Activated CD4-positive, alpha-beta memory T cell treated with anti-CD3 and anti-CD28 coated beads for 36 hours (primary cell): ENCODE measurements at regions not wholly inside any gene's neighbourhood (a gene's known extent, or its start where the extent isn't known, plus 50 kb on each side); places are given as distances from the start of the nearest gene placed in this dataset.
"Not testable (repeated sequence)": the region's sequence is repeated elsewhere in the genome, so short reads cannot be mapped to it uniquely, and the experiment has no call there.

ENCODE experiments used
- CTCF ChIA-PET: fragments of 350-600 bp; sonication (Branson Sonifier 250); formaldehyde crosslinking; loops from one replicate; lab custom pipeline; 2021; ENCODE audit warnings: antibody characterized with exemption, inconsistent platforms; lab: Charles Lee
- POLR2A ChIA-PET: fragments of 350-600 bp; sonication (Branson Sonifier 250); formaldehyde crosslinking; loops from one replicate; lab custom pipeline; 2021; ENCODE audit warnings: antibody characterized with exemption; lab: Charles Lee
- DNase-seq: peaks from one replicate; pipeline ENCODE4 v3.0.0-alpha.2; 2020
- H3K27ac Mint-ChIP-seq: one replicate; pipeline ENCODE4 v1.8.0; 2021; ENCODE audit warnings: mixed read lengths
- H3K27me3 Mint-ChIP-seq: one replicate; pipeline ENCODE4 v1.8.0; 2021; ENCODE audit warnings: mixed read lengths
- H3K36me3 Mint-ChIP-seq: one replicate; pipeline ENCODE4 v1.8.0; 2021; ENCODE audit warnings: mixed read lengths
- H3K4me1 Mint-ChIP-seq: one replicate; pipeline ENCODE4 v1.8.0; 2021; ENCODE audit warnings: low read depth, mixed read lengths
- H3K4me3 Mint-ChIP-seq: one replicate; pipeline ENCODE4 v1.8.0; 2021; ENCODE audit warnings: mild to moderate bottlenecking, mixed read lengths
- H3K9me3 Mint-ChIP-seq: one replicate; pipeline ENCODE4 v1.8.0; 2021; ENCODE audit warnings: mixed read lengths
- intact Hi-C: fragments of 100-400 bp; cut with micrococcal nuclease; formaldehyde crosslinking; loops from one replicate; pipeline ENCODE4 v1.15.1; 2023

DNA sequence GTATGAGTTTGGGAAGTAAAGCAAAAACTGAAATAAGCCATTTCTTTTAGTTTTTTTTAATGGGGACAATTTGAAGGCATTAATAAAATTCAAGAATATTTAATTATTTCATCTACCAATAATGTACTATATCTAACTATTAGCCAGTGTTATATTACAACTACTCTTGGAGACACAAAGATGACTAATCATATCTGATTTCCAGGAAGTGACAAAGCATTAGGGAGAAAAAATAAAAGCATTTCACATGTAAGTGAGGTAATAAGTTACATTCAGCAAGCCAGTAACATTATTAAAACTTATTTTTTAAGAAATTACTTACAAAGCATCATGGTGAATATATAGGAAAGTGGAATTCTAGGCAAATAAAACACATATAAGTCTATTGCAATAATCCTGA, 781.3 kb upstream of the NRXN1 start:
- POLR2A ChIA-PET = no interaction called here

DNA sequence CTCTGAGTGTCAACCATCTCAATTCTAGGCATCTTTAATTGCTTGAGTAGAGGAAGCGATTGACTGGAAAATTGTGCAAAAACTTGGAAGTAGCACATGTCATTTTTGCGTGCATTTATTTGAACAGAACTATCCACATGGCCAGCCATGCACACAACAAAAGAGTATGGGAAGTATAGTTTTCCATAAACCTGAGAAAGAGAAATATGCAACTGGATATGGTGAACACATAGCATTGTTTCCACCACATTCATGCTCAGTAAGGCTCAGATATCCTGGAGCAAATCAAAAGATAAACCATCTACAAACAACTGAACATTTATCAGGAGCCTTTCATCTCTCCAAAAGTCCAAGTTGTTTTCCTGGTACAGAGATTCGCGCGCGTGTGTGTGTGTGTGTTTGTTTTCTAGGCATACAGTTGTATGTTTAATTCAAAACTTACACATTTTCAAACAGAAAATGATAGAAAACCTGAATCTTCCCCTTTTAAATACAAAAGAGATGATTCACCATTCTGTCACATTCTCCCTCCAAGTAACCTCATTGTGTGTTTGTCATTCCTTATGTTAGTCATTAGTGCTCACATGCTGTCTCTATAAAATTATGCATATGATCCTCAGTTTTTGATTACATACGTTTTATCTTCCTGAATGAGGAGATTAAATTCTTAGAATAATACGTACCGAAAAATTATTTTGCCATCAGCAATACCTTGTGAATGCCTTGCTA, 780.4 kb upstream of the NRXN1 start:
- peaks cover 6% of the 10 kb centered on the region for H3K9me3 Mint-ChIP-seq
- POLR2A ChIA-PET = no interaction called here
- CTCF ChIA-PET = no interaction called here

More for the DNA sequence above, 781.3 kb upstream of the NRXN1 start:
- no peak for DNase-seq
- intact Hi-C loops = no loop called here
- H3K27ac Mint-ChIP-seq = no peak overlapping the region
- no peak overlapping the region for H3K4me3 Mint-ChIP-seq
- no peaks in the 10 kb centered on the region for H3K36me3 Mint-ChIP-seq
- CTCF ChIA-PET = no interaction called here
- no peaks in the 10 kb centered on the region for H3K4me1 Mint-ChIP-seq
- H3K27me3 Mint-ChIP-seq = no peaks in the 10 kb centered on the region
- no peaks in the 10 kb centered on the region for H3K9me3 Mint-ChIP-seq

DNA sequence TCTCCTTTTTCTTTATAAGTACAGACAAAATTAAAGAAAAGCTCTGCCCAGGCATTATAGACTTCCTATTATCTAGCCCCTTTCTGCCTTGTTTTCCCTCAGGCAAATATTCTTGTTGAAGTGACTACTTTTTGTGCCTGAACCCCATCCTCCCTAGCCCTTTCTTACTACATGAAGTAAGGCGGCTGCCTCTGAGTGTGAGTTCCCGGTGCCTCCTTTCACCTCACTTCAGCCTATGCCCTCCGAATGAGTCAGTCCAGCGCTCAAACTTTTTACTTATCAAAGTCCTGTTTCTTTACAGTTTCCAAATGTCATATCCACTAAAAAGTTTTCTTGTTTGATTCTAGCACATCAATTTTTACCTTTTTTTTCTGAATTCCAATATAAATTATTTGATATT, 778.3 kb upstream of the NRXN1 start:
- intact Hi-C loops = no loop called here
- Mint-ChIP-seq H3K4me3 (no peak overlapping the region), H3K27ac (no peak overlapping the region), H3K9me3 (peaks cover 13% of the 10 kb centered on the region), H3K36me3 (no peaks in the 10 kb centered on the region), H3K4me1 (no peaks in the 10 kb centered on the region), H3K27me3 (no peaks in the 10 kb centered on the region)
- DNase-seq = no peak
- ChIA-PET POLR2A (no interaction called here), CTCF (no interaction called here)

More for the DNA sequence above, 780.4 kb upstream of the NRXN1 start:
- no peak for DNase-seq
- no peak overlapping the region for H3K27ac Mint-ChIP-seq
- no peaks in the 10 kb centered on the region for H3K27me3 Mint-ChIP-seq
- no peaks in the 10 kb centered on the region for H3K4me1 Mint-ChIP-seq
- no peak overlapping the region for H3K4me3 Mint-ChIP-seq
- intact Hi-C loops = no loop called here
- H3K36me3 Mint-ChIP-seq = no peaks in the 10 kb centered on the region

DNA sequence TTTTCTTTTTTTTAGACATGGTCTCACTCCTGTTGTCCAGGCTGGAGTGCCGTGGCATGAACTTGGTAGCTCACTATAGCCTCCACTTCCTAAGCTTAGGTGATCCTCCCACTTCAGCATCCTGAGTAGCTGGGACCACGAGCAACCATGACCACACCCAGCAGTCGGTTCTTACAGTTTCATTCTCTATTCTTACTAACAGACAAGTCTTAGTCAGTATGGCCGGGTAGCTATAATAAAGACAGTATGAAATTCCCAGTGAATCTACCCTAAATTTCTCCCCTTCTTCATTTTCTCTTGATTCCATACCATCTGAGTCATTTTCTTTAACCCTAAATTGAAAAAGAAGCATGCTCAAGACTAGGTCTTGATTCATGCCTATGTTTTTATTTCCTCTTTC, 775.3 kb upstream of the NRXN1 start:
- ChIA-PET POLR2A (no interaction called here), CTCF (no interaction called here)
- H3K27me3 Mint-ChIP-seq = no peaks in the 10 kb centered on the region
- H3K27ac Mint-ChIP-seq = no peak overlapping the region
- no peak overlapping the region for H3K4me3 Mint-ChIP-seq
- peaks cover 14% of the 10 kb centered on the region for H3K9me3 Mint-ChIP-seq
- no peaks in the 10 kb centered on the region for H3K4me1 Mint-ChIP-seq
- intact Hi-C loops = no loop called here
- no peaks in the 10 kb centered on the region for H3K36me3 Mint-ChIP-seq
- DNase-seq = no peak

DNA sequence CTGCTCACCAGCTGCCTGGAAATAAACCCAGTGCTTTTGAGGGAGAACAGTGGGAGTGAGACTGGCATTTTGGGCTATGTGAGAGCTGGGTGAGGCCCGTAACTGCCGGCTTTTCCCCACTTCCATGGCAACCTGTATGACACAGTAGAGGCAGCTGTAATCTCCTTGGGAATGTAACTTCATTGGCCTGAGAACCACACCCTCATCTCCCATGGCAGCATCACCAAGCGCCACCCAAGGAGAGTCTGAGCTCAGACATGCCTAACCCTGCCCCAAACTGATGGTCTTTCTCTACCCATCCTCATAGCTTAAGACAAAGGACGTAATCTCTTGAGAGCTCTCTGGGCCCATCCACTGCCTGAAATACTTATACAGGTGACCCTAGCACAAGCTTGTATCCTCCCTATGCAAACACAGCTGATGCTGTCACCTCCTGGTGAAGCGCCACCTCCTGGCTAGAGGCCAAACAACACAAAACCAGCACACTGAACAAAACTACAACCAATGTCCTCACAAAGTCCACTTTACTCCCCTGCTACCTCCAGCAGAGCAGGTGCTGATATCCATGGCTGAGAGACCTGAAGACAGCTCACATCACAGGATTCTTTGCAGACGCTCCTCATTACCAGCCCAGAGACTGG, 763.4 kb upstream of the NRXN1 start:
- no peaks in the 10 kb centered on the region for H3K27me3 Mint-ChIP-seq
- DNase-seq = peak; percentile 12
- H3K27ac Mint-ChIP-seq = no peak overlapping the region
- intact Hi-C loops = no loop called here
- CTCF ChIA-PET = no interaction called here
- no peaks in the 10 kb centered on the region for H3K4me1 Mint-ChIP-seq
- H3K4me3 Mint-ChIP-seq = no peak overlapping the region
- POLR2A ChIA-PET = no interaction called here
- H3K36me3 Mint-ChIP-seq = no peaks in the 10 kb centered on the region
- peaks cover 27% of the 10 kb centered on the region for H3K9me3 Mint-ChIP-seq

DNA sequence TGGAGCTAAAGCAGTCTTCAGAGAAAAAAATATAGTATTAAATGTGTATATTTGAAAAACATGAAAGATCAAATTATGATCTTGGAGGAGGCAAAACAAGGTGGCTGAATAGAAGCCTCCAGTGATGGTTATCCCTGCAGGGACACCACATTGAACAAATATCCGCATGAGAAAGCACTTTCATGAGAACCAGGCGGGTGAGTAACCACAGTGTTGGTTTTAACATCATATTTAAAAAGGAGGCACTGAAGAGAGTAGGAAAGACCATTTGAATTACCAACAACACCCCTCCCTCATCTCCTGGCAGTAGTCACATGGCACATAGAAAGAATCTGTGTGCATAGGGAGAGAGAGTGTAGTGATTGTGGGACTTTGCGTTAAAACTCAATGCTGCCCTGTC, 759.6 kb upstream of the NRXN1 start:
- intact Hi-C loops = no loop called here
- Mint-ChIP-seq H3K4me1 (no peaks in the 10 kb centered on the region), H3K4me3 (no peak overlapping the region), H3K27me3 (no peaks in the 10 kb centered on the region), H3K36me3 (no peaks in the 10 kb centered on the region), H3K27ac (no peak overlapping the region), H3K9me3 (peaks cover 10% of the 10 kb centered on the region)
- DNase-seq = no peak
- ChIA-PET POLR2A (no interaction called here), CTCF (no interaction called here)

DNA sequence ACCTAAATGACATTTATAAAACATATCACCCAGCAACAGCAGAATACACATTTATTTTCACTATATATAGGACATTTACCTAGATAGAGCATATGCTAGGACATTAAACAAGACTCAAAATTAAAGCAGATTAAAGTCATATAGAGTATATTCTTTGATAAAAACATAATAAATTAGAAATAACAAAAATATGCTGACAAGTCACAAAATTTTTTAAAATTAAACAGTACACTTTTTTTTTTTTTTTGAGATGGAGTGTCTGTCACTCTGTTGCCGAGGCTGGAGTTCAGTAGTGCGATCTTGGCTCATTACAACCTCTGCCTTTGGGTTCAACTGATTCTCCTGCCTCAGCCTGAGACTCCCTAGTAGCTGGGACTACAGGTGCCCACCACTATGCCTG, 758.9 kb upstream of the NRXN1 start:
- ChIA-PET POLR2A (no interaction called here), CTCF (no interaction called here)
- no peak for DNase-seq
- intact Hi-C loops = no loop called here
- Mint-ChIP-seq H3K4me1 (no peaks in the 10 kb centered on the region), H3K4me3 (no peak overlapping the region), H3K27me3 (no peaks in the 10 kb centered on the region), H3K36me3 (no peaks in the 10 kb centered on the region), H3K9me3 (peaks cover 6% of the 10 kb centered on the region), H3K27ac (no peak overlapping the region)

DNA sequence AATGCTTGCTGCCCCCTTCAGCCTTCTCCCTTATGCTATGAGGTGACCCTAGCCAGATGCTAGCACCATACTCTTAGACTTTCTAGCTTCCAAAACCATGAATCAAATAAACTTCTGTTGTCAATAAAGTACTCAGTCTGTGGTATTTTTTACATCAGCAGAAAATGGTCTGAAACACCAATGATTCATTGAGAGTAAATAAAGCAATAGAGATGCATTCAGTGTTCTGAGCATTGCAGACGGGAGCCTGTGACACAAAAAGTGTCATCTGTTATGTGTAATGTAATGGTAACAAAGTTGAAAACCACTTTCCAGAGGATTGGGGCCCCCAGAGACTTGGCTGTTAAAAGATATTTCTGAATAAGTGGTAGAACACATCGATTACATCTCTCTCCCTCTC, 758.0 kb upstream of the NRXN1 start:
- Mint-ChIP-seq H3K27me3 (no peaks in the 10 kb centered on the region), H3K9me3 (peaks cover 6% of the 10 kb centered on the region), H3K27ac (no peak overlapping the region), H3K36me3 (no peaks in the 10 kb centered on the region), H3K4me1 (no peaks in the 10 kb centered on the region), H3K4me3 (no peak overlapping the region)
- DNase-seq = no peak
- intact Hi-C loops = no loop called here
- POLR2A ChIA-PET = no interaction called here
- CTCF ChIA-PET = no interaction called here

DNA sequence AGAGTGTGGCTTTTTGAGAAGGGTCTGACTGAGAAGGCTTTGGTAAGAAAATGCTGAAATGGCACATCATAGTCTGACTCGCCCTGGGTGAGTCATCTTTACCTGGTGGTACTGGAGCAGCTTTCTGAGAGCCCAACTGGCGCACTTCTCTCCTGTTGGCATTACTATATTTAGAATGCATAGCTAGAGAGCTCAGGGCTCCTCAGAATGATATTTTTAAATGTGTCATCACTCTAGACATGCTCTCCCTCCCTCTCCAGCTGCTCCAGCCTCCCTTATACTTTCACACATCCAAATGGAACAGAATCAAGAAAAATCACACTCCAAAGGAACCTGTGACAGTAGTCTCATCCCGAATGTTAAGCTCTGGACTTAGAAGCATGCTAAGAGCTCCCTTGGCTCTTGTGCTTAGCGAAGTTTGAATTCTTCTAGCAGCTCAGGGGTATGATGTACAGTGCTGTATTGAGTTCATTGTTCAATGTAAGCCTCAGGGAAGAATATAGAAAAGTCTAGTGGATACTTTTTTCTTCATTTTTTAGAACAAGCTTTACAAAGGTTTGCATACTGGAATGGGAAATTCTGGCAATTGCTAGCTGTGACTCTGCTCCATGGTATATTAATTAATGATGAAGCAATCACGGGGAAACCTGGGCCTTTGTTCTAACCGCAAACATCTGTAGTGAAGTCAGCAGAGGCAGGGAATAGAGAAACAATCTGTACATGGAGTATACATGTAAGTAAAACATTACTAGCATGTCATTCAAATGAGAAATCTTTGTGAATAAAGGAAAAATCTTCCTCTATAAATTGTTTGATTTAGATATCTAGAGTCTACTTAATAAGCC, 751.2 kb upstream of the NRXN1 start:
- H3K4me3 Mint-ChIP-seq = no peak overlapping the region
- ChIA-PET POLR2A (no interaction called here), CTCF (no interaction called here)
- H3K36me3 Mint-ChIP-seq = no peaks in the 10 kb centered on the region
- H3K4me1 Mint-ChIP-seq = no peaks in the 10 kb centered on the region
- H3K27me3 Mint-ChIP-seq = no peaks in the 10 kb centered on the region
- H3K27ac Mint-ChIP-seq = no peak overlapping the region
- DNase-seq = no peak
- peaks cover 6% of the 10 kb centered on the region for H3K9me3 Mint-ChIP-seq
- intact Hi-C loops = no loop called here

DNA sequence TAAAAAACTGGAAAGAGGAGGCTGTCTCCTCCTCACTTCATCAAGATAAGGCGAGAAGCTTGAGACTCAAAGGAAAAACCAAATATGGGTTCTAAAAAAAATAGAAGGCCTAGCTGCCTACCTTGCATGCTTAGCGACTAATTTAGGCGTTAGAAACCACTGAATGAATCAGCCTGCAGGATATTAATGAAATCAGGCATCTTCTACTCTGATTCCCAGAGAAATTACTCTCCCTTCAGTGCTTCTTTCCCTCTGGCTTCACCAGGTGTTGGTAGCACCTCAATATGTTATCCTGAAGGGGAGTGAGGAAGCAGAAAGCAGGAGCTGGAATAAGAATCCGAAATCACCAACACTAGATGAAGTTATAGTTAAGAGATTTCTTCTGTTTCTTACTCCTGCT, 749.8 kb upstream of the NRXN1 start:
- Mint-ChIP-seq H3K27me3 (no peaks in the 10 kb centered on the region), H3K27ac (no peak overlapping the region)

DNA sequence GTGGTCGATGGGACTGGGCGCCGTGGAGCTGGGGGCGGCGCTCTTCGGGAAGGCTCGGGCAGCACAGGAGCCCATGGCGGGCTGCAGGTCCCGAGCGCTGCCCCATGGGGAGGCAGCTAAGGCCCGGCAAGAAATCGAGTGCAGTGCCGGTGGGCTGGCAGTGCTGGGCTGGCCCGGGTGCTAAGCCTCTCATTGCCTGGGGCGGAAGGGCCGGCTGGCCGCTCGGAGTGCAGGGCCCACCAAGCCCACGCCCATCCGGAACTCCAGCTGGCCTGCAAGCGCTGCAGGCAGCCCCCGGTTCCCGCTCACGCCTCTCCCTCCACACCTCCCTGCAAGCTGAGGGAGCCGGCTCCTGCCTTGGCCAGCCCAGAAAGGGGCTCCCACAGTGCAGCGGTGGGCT, 748.4 kb upstream of the NRXN1 start:
- ChIA-PET CTCF (no interaction called here), POLR2A (interaction anchor here (1.2 kb wide), 1 partner anchor 16 kb away, joined by 3 read pairs; no protein-coding TSS in a partner anchor)
- H3K4me3 Mint-ChIP-seq = no peak overlapping the region
- H3K9me3 Mint-ChIP-seq = peaks cover 9% of the 10 kb centered on the region
- DNase-seq = no peak
- intact Hi-C loops = no loop called here
- H3K27me3 Mint-ChIP-seq = no peaks in the 10 kb centered on the region
- no peaks in the 10 kb centered on the region for H3K4me1 Mint-ChIP-seq
- no peaks in the 10 kb centered on the region for H3K36me3 Mint-ChIP-seq
- H3K27ac Mint-ChIP-seq = no peak overlapping the region

More for the DNA sequence above, 749.8 kb upstream of the NRXN1 start:
- POLR2A ChIA-PET = no interaction called here
- intact Hi-C loops = no loop called here
- Mint-ChIP-seq H3K4me3 (no peak overlapping the region), H3K36me3 (no peaks in the 10 kb centered on the region), H3K4me1 (no peaks in the 10 kb centered on the region), H3K9me3 (peaks cover 9% of the 10 kb centered on the region)
- CTCF ChIA-PET = no interaction called here
- no peak for DNase-seq

DNA sequence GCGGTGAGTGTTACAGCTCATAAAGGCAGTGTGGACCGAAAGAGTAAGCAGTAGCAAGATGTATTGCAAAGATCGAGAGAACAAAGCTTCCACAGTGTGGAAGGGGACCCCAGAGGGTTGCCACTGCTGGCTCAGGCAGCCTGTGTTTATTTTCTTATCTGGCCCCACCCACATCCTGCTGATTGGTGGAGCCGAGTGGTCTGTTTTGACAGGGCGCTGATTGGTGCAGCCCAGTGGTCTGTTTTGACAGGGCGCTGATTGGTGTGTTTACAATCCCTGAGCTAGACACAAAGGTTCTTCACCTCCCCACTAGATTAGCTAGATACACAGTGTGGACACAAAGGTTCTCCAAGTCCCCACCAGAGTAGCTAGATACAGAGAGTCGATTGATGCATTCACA, 747.8 kb upstream of the NRXN1 start:
- H3K4me3 Mint-ChIP-seq, H3K27ac Mint-ChIP-seq, H3K4me1 Mint-ChIP-seq, H3K9me3 Mint-ChIP-seq, CTCF ChIA-PET, H3K36me3 Mint-ChIP-seq, H3K27me3 Mint-ChIP-seq, DNase-seq, intact Hi-C loops: not testable (repeated sequence)
- POLR2A ChIA-PET = interaction anchor here (1.2 kb wide), 1 partner anchor 17 kb away, joined by 3 read pairs; no protein-coding TSS in a partner anchor
